Stomach smooth muscle (tissue), 2 donors: ENCODE measurements at regions not wholly inside any gene's neighbourhood (a gene's known extent, or its start where the extent isn't known, plus 50 kb on each side); places are given as distances from the start of the nearest gene placed in this dataset.

Source experiments
- H3K27ac ChIP-seq: one replicate; pipeline ENCODE4 v1.7.0; 2013; ENCODE audit warnings: mild to moderate bottlenecking, low read length, inconsistent platforms
- H3K27me3 ChIP-seq, 2 donors: one replicate each; pipeline ENCODE4 v1.7.0; 2013; ENCODE audit warnings: low read length in 2 of 2; ENCODE audit not compliant: insufficient read depth in 2 of 2, control insufficient read depth in 1 of 2
- H3K36me3 ChIP-seq, 2 donors: one replicate each; pipeline ENCODE4 v1.7.0; 2013; ENCODE audit warnings: low read length in 2 of 2; ENCODE audit not compliant: control insufficient read depth in 2 of 2, insufficient read depth in 2 of 2
- H3K4me1 ChIP-seq: one replicate; pipeline ENCODE4 v1.7.0; 2013; ENCODE audit warnings: low read length; ENCODE audit not compliant: control insufficient read depth, insufficient read depth
- H3K4me3 ChIP-seq, 2 donors: one replicate each; pipeline ENCODE4 v1.7.0; 2013; ENCODE audit warnings: low read length in 2 of 2
- H3K9ac ChIP-seq, 2 donors: one replicate each; pipeline ENCODE4 v1.7.0; 2013; ENCODE audit warnings: low read length in 2 of 2, mild to moderate bottlenecking in 1 of 2
- H3K9me3 ChIP-seq, 2 donors: one replicate each; pipeline ENCODE4 v1.7.0; 2013; ENCODE audit warnings: low read length in 2 of 2; ENCODE audit not compliant: control insufficient read depth in 2 of 2
- donor health status: healthy.
- donor health status: Pancreatic carcinoma.

GRCh38 chr12:114902665-114903064 is 218.7 kb upstream of the TBX3 start:
- Histone ChIP-seq H3K36me3 (no peaks in the 10 kb centered on the region), H3K9me3 (peaks cover 0 to 7% of the 10 kb centered on the region in 2 donors), H3K27ac (no peak overlapping the region), H3K4me1 (no peaks in the 10 kb centered on the region), H3K9ac (no peak overlapping the region), H3K27me3 (peaks cover 0 to 4% of the 10 kb centered on the region in 2 donors), H3K4me3 (no peak overlapping the region)

GRCh38 chr12:114901316-114901715 is 217.3 kb upstream of the TBX3 start:
- H3K27ac ChIP-seq: no peak overlapping the region
- H3K27me3 ChIP-seq: peaks cover 0 to 4% of the 10 kb centered on the region in 2 donors
- no peak overlapping the region for H3K9ac ChIP-seq
- no peaks in the 10 kb centered on the region for H3K4me1 ChIP-seq
- no peak overlapping the region for H3K4me3 ChIP-seq
- H3K36me3 ChIP-seq: no peaks in the 10 kb centered on the region
- peaks cover 0 to 4% of the 10 kb centered on the region in 2 donors for H3K9me3 ChIP-seq

DNA sequence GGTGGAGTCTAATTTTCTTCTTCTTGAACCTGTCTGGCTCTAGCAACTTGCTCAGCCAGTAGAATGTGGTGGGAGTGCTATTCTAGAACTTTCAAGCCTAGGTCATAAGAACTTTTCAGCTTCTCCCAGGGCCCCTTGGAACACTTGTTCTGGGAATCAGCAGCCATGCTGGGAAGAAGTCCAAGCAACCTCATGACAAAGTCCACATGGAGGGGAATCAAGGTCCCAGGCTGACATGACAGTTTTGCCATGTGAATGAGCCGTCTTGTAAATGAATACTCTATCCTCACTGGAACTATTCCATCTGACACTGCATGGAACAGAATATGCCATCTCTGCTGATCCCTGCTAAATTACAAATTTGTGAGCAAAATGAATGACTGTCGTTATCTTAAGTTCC is 214.2 kb upstream of the TBX3 start:
- no peak overlapping the region for H3K9ac ChIP-seq
- no peaks in the 10 kb centered on the region for H3K9me3 ChIP-seq
- no peak overlapping the region for H3K27ac ChIP-seq
- H3K36me3 ChIP-seq: no peaks in the 10 kb centered on the region
- H3K4me1 ChIP-seq: no peaks in the 10 kb centered on the region
- H3K27me3 ChIP-seq: peaks cover 0 to 4% of the 10 kb centered on the region in 2 donors
- no peak overlapping the region for H3K4me3 ChIP-seq

DNA sequence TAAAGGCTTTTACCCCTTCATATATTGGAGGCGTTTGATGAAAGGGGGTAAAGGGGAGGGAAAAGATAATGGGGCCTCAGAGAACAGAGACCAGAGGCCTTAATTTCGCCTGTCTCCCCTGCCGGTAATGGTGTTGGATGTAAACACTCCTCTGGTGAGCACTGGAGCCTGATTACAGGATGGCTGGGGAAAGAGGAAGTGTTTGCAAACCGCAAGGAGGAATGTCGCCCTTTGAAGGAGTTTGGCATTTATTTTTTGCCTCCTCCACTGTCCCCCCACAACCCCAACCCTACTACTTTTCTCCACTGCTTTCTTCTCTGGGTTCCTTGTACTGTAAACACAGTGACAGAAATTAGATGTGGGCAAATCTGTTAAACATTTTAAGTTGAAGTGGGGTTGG is 211.9 kb upstream of the TBX3 start:
- no peak overlapping the region for H3K9ac ChIP-seq
- H3K4me3 ChIP-seq: no peak overlapping the region
- peaks cover 0 to 2% of the 10 kb centered on the region in 2 donors for H3K27me3 ChIP-seq
- no peak overlapping the region for H3K27ac ChIP-seq
- no peaks in the 10 kb centered on the region for H3K4me1 ChIP-seq
- no peaks in the 10 kb centered on the region for H3K9me3 ChIP-seq
- H3K36me3 ChIP-seq: no peaks in the 10 kb centered on the region

DNA sequence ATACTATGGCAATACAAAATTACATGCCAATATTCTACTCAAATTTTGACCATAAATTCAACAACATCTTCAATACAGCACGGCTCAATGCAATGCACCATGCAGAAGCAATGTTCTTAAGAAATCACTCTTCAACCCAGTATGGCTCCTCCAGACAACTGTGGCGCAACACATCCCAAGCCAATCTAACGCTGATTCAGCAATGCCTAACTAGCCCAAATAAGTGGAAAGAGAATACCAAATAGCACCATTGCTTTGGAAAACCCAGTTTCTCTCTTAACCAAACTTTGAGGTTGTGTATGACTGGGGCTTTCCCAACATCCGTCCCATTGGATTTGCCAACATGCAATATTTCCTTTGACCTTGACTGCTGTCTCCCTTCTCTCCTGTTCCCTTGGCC is 211.1 kb upstream of the TBX3 start:
- Histone ChIP-seq H3K27ac (no peak overlapping the region), H3K4me1 (no peaks in the 10 kb centered on the region), H3K36me3 (no peaks in the 10 kb centered on the region), H3K4me3 (no peak overlapping the region), H3K9me3 (no peaks in the 10 kb centered on the region), H3K27me3 (peaks cover 0 to 2% of the 10 kb centered on the region in 2 donors), H3K9ac (no peak overlapping the region)

DNA sequence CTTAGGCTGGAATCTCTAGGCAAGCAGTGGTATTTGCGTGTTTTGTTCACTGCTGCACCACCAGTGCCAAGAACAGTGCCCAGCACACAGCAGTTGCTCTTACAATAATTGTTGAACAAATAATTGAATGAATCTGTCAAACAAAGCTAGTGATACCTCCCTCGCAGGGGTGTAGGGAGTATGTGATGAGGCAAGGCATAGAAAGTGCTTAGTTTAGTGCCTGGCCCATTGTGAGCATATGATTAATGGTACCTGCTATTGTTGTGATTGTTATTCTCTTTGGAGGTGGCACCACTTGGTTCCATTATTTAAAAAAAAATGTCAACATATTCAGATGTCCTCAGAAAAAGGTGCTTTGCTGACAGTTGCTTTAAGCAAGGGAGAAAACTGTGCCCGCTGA is 210.1 kb upstream of the TBX3 start:
- H3K36me3 ChIP-seq: no peaks in the 10 kb centered on the region
- no peaks in the 10 kb centered on the region for H3K4me1 ChIP-seq
- no peak overlapping the region for H3K27ac ChIP-seq
- H3K27me3 ChIP-seq: peaks cover 0 to 2% of the 10 kb centered on the region in 2 donors
- H3K4me3 ChIP-seq: no peak overlapping the region
- H3K9ac ChIP-seq: no peak overlapping the region
- no peaks in the 10 kb centered on the region for H3K9me3 ChIP-seq

GRCh38 chr12:114888928-114889584 is 205.1 kb upstream of the TBX3 start:
- Histone ChIP-seq H3K9ac (no peak overlapping the region), H3K4me1 (no peaks in the 10 kb centered on the region), H3K27ac (no peak overlapping the region), H3K4me3 (no peak overlapping the region), H3K9me3 (no peaks in the 10 kb centered on the region), H3K27me3 (peaks cover 0 to 4% of the 10 kb centered on the region in 2 donors), H3K36me3 (no peaks in the 10 kb centered on the region)

GRCh38 chr12:114888448-114888847 is 204.5 kb upstream of the TBX3 start:
- no peaks in the 10 kb centered on the region for H3K4me1 ChIP-seq
- no peak overlapping the region for H3K9ac ChIP-seq
- no peak overlapping the region for H3K27ac ChIP-seq
- peaks cover 0 to 4% of the 10 kb centered on the region in 2 donors for H3K27me3 ChIP-seq
- no peaks in the 10 kb centered on the region for H3K9me3 ChIP-seq
- no peaks in the 10 kb centered on the region for H3K36me3 ChIP-seq
- H3K4me3 ChIP-seq: no peak overlapping the region

DNA sequence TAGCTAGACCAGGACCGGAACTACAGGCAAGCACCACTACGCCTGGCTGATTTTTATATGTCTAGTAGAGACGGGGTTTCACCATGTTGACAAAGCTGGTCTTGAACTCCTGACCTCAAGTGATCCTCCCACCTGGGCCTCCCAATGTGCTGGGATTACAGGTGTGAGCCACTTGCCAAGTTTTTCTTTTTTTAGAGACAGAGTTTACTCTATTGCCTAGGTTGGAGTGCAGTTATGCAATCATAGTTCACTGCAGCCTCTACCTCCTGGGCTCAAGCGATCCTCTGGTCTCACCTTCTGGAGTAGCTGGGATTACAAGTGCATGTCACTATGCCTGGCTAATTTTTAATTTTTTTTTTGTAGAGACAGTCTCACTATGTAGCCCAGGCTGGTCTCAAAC is 201.5 kb upstream of the TBX3 start:
- Histone ChIP-seq H3K4me3 (no peak overlapping the region), H3K36me3 (no peaks in the 10 kb centered on the region), H3K4me1 (no peaks in the 10 kb centered on the region), H3K27me3 (peaks cover 0 to 5% of the 10 kb centered on the region in 2 donors), H3K9ac (no peak overlapping the region), H3K9me3 (no peaks in the 10 kb centered on the region), H3K27ac (no peak overlapping the region)

- no peak overlapping the region for H3K9ac ChIP-seq
- no peaks in the 10 kb centered on the region for H3K9me3 ChIP-seq
- H3K4me3 ChIP-seq: no peak overlapping the region
- H3K27ac ChIP-seq: no peak overlapping the region
- no peaks in the 10 kb centered on the region for H3K36me3 ChIP-seq
- H3K27me3 ChIP-seq: peaks cover 0 to 5% of the 10 kb centered on the region in 2 donors
- H3K4me1 ChIP-seq: no peaks in the 10 kb centered on the region
These were observed 200.6 kb upstream of the TBX3 start for GRCh38 chr12:114884575-114884974.

DNA sequence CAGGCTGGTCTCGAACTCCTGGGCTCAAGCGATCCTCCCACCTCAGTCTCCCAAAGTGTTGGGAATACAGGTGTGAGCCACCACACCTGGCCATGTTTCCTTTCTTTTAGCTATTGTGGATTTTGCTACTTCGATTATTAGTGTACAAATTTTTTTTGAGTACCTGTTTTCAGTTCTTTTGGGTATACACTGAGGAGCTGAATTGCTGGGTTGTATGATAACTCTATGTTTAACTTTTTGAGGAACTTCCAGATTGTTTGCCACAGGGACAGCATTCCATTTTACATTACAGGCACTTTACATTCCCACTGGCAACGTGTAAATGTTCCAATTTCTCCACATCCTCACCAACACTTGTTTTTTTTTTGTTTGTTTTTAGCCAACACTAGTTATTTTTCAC is 198.1 kb upstream of the TBX3 start:
- no peaks in the 10 kb centered on the region for H3K4me1 ChIP-seq
- H3K27me3 ChIP-seq: peaks cover 0 to 5% of the 10 kb centered on the region in 2 donors
- no peaks in the 10 kb centered on the region for H3K9me3 ChIP-seq
- no peaks in the 10 kb centered on the region for H3K36me3 ChIP-seq
- no peak overlapping the region for H3K9ac ChIP-seq
- no peak overlapping the region for H3K27ac ChIP-seq
- no peak overlapping the region for H3K4me3 ChIP-seq
